ENCODE measurements at regions not wholly inside any gene's neighbourhood (a gene's known extent, or its start where the extent isn't known, plus 50 kb on each side); places are given as distances from the start of the nearest gene placed in this dataset.

DNA sequence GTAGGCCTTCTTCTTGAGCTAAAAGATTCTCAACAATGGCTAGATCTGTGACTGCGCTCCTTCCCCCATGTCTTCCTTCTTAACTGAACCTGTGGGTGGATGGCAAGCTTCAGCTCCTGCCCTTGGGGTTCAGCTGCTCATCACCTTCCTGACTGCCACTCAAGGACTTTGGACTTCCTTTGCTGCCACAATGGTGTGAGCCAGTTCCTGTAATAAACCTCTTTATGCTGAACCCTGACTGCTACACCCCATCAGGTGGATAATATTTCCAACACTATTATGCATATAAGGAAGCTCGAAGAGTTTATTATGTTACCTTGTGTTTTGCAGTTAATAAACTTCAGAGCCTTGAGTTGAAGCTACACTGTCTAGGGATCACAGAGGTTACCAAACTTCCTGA, 208.9 kb upstream of the SLC10A2 start:
- no peak for DNase-seq
- intact Hi-C loops (cut with DNase I) = no loop called here

DNA sequence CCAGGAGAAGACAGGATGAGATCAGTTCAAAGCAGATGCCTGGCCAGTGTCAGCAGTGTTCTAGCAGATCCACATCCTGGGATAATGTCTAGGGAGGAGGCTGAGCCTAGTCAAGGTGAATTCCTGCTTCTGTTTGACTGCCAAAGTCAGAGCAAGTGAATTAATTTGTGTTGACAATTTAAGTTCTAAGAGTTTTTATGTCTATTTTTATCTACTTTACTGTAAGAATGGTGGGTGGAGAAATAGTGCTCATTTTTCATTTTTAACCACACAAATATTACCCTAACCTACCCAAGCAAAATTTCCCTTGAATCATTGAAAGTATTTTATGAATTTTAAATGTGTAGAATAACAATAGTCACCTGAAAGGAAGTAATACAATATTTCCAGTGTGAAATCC, 207.6 kb upstream of the SLC10A2 start:
- intact Hi-C loops (cut with DNase I) = no loop called here
- no peak for DNase-seq

GRCh38 chr13:103272770-103273169, 206.6 kb upstream of the SLC10A2 start:
- intact Hi-C loops (cut with DNase I) = no loop called here
- no peak for DNase-seq

DNA sequence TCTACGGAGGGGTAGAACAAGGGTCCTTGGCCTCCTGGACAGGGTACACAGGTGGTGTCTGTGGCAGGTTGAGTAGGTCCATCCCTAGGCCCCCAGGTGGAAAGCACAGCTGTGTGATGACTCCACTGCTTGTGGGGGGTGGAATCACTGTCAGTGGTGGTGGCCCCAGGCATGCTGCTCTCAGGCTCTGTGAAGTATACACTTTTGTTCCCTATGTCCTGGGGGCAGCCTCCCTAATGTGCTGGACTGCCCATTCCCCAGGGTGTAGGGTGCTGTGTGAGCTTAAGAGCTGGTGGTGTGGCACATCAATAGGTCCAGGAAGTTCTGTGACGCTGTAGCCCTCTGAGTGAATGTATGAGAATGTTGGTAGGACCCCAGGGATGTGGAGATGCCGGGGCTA, 197.2 kb upstream of the SLC10A2 start:
- DNase-seq = no peak
- intact Hi-C loops (cut with DNase I) = no loop called here

DNA sequence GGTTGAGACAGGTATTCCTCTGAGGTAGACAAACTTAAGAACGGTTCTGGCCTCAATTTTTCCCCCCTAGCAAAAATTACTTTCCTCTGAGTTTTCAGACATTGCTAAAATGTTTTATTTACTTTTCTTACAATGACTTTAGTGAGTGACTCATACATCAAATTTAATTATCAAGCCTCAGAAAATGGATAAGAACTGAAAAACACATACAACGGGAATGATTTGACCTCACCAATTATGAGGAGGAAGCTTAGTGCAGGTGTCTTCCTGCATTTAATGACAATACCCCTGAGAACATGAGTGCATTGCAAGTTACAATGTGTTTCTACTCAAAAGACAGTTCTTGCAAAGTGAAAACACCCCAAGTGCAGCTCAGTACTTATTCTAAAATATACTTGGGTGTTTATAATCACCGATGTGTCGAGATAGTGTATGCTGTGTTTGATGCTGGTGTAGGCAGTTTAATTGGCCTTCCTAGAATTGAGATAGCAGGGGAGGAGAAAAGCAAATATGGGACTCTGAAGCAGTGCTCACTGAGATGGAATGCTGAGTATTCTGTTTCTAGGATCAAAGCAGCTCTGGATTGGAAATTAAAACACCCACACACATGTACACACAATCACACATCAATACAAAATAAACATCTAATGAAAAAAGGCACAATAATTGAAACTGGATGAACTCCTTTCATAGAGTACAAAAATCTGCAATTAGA, 189.5 kb upstream of the SLC10A2 start:
- intact Hi-C loops (cut with DNase I) = no loop called here
- no peak for DNase-seq

DNA sequence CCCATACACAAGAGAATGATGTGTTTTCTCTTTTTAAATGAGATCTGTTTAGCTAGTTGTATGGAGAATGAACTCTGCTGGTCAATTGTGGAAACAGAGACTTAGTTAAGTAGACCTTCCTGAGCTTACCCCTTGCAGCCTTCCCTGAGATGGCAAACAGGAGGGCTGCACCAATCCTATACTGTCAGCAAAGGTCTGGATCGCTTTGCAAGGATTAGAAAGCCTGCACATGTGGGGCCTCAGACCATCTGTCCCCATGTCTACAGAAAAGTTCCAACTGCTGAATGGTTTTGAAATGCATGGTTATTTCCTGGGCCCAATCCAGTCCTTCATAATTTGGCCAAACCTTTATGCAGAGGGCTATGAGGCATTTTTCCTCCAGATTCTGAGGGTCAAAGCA, 183.9 kb upstream of the SLC10A2 start:
- intact Hi-C loops (cut with DNase I) = no loop called here

GRCh38 chr13:103246581-103247200, 180.5 kb upstream of the SLC10A2 start:
- no peak for DNase-seq
- intact Hi-C loops (cut with DNase I) = no loop called here

More for the DNA sequence above, 183.9 kb upstream of the SLC10A2 start:
- DNase-seq = no peak

DNA sequence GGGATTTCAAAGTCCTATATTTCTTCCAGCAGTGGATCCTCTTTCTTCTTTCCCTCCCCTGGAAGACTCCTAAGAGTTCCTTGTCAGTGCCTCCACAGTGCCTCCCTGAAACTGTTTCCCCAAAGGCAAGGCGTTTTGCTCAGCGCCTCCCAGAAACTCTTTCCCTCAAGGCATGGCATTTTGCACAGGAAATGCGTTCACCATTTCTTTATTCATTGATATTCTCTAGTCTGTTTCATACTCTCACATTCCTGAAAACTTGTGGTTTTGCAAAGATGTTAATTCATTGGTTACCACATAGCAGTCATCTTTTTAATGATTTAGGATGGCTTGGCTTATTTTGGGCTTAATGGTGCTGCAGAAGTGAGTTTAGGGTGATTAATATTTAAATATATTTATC, 177.3 kb upstream of the SLC10A2 start:
- intact Hi-C loops (cut with DNase I) = no loop called here
- no peak for DNase-seq

GRCh38 chr13:103238441-103238840, 172.2 kb upstream of the SLC10A2 start:
- no peak for DNase-seq
- intact Hi-C loops (cut with DNase I) = no loop called here

DNA sequence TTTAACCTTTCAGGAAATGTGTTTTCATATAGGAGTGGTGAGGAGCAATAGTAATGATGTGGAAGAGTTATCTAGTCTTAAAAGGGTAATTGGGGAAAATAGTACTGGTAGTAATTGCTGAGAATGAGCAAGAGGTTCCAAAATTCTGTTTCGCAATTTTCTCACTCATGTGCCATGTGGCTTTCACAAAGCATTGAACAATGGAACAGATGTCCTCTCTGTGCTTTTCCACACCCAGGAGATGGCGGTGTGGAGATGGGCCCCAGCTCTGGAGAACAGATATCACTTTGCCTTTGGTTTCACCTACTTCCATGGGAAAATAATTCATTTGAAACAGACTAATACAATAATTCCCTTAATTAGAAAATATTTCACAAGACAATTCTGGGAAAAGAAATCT, 170.0 kb upstream of the SLC10A2 start:
- intact Hi-C loops (cut with DNase I) = no loop called here
- DNase-seq = no peak

DNA sequence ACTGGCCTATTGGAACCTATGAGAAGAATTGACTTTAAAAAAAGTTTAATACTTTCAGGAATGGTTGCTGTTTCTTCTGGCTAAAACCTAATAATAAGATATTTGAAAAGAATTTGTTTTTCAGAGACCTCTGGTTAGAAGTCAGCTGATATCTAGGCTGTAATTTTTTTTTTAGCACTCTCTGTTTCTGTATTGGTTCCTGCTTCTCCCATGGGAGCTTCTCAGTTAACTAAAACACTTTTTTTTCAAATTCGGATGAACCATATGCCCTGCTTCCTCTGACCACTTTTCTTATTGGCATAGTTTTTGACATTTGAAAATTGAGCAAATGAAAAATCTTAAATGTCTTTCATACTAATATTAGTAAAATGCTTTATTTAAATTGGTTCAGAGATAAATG, 163.5 kb upstream of the SLC10A2 start:
- intact Hi-C loops (cut with DNase I) = no loop called here
- DNase-seq = no peak

DNA sequence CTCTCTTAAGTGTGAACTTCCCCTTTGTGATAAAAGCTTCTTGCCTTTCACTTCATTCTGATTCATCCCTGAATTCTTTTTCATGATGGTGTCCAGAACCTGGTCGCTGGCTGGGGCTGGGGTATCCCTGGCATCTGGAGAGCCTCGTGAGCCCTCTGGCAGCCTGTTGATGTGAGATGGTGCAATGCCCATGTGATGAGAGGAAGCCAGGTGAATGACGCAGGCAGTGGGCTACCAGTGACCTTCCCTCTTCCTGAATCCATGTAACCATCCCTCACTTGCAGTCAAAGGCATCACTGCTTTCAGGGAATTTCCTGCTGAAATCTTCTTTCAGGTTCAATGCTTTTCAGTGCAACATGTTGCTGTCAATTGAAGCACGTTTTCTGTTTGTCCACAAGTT, 158.6 kb upstream of the SLC10A2 start:
- no peak for DNase-seq
- intact Hi-C loops (cut with DNase I) = no loop called here

DNA sequence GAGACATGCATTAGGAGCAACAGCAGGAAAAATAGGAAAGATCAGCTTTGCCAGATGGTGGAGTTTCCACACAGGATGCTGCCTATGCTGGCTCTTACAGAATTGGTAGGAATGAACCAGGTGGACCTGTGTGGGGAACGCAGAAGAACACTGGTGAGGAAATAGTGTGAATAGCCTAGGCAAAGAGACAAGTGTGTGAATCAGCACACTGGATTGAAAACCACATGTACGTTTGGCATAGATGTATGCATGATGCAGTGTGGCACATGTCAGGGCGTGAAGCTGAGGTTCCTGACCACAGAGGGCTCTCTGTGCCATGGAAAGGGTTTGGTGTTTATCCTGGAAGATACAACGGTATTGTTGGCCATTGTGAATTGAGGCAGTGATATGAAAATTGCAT, 156.5 kb upstream of the SLC10A2 start:
- intact Hi-C loops (cut with DNase I) = no loop called here
- DNase-seq = no peak

- DNase-seq = no peak
- intact Hi-C loops (cut with DNase I) = no loop called here
Measured at GRCh38 chr13:103218253-103218652, 152.0 kb upstream of the SLC10A2 start.

DNA sequence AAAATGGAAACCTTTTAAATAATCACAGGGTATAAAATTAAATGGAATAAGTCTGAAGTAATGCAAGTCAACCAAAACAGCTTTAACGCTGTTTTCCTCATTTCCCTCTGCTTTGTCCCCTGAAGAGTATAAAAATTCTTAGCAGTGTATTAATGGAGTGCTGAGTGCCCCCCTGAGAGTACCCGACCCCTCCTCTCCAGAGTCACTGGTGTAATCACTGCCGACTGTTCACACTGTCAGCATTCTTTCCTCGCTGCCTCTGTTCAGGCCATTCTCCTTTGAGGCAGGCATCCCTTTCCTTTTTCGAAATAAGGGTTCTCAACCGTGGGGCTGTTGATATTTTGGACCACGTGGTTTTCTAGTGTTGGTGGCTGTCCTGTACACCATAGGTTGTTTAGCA, 146.9 kb upstream of the SLC10A2 start:
- intact Hi-C loops (cut with DNase I) = no loop called here

GRCh38 chr13:103210348-103210747, 144.1 kb upstream of the SLC10A2 start:
- no peak for DNase-seq
- intact Hi-C loops (cut with DNase I) = no loop called here

More for the DNA sequence above, 146.9 kb upstream of the SLC10A2 start:
- no peak for DNase-seq

DNA sequence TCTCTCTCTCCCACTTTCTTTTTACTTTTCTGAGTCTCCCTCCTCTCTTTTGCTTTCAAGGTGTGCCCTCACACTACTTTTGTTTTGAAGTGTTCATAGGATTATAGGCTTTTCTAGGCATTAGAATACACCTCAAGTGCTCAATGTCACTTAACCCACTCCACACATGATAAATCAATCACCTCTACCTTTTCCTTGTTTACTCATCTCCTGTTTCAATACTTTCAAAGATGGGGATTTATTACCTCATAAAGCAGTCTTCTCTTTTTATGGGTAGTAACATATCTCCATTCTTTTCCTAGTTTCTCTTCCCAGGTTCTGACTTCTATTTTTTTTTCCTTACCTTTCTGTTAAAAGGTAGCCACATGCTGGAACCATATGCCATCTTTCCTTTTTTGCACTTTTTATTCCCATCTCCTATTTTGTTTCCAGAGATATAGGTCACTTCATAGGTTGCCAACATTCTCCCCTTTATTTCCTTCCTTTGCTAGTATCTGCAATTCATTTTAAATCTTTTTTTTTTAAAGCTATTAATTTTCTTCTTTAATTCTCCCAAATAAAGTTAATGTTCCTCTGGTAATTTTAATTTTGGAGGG, 137.6 kb upstream of the SLC10A2 start:
- intact Hi-C loops (cut with DNase I) = no loop called here
- no peak for DNase-seq

DNA sequence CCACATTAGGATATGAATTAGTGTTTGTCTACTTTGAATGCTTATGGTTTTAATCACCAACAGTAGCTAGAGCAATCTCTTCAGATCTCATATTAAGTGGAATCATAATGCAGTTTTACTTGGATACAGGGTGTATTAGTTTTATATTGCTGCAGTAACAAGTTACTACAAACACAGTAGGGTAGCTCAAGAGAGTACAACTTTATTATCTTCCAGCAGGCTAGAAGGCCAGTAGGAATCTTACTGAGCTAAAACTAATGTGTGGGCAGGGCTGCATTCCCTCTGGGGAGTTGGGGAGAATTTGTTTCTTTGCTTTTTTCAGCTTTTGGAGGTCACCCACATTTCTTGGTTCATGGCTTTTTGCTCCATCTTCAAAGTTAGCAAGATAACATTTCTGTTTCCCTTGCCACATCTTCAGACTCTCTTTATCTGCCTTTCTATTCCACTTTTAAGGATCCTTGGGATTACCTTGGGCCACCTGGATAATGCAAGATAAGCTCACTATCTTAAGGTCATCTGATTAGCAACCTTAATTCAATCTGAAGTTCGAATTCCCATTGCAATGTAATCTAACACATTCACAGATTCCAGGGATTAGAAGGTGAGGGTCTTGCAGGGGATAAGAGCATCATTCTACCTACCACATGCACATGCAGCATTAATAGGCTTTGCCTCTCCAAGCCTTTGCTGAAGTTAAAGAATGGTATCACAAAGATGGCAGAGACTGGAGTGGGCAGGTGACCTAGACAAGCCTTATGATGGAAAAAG, 134.1 kb upstream of the SLC10A2 start:
- no peak for DNase-seq
- intact Hi-C loops (cut with DNase I) = no loop called here

DNA sequence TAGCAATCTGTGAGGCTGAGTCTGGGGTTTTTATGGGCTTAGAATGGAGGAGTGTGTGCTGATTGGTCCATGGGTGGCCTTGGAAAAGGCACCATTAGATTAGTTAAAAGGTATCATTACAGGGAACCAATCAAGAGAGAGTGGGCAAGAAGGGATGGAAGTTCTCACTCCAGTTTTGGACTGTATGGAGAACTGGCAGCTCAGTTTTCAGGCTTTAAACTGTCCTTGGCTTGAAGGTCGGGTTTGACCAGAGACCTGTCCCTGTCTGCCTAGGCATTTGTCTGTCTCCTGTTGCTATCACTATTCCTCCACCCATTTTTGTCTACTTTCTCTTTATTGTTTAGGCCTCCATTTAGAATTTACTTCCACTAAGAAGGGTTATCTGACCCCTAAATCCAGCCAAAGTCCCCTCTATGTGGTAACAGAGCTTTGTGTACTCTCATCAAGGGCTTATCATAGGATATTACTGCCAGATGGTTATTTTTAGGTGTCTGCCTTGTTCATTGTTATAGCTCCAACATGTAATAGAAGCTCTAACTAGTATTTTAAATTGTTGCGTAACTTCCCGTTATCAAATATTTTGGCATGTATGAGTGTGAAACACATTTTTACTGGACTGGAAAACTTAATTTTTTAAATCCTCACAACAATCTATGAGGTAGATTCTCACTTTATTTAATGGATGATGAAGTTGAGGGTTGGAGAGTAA, 133.3 kb upstream of the SLC10A2 start:
- intact Hi-C loops (cut with DNase I) = no loop called here

DNA sequence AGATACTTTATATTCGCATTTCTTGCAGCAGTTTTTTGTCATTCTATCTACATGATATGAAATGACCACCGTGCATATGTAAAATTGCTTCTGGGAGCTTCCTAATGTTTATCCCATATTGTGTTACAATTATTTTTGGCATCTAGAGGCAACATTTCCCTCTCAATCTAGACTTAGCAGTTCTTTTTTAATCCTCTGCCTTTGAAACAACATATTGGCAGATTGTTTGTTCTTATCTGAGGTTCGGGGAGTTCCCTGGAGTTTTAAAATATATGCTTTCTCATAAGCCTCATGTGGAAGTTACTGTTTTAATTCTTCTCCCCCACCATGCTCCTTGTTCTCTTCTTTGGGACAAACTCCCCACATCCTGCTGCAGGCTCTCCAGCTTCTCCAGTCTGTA, 130.1 kb upstream of the SLC10A2 start:
- DNase-seq = no peak
- intact Hi-C loops (cut with DNase I) = no loop called here

More for the DNA sequence above, 133.3 kb upstream of the SLC10A2 start:
- DNase-seq = no peak
